Uterus (tissue), 3 donors: ENCODE measurements at regions not wholly inside any gene's neighbourhood (a gene's known extent, or its start where the extent isn't known, plus 50 kb on each side); places are given as distances from the start of the nearest gene placed in this dataset.

Experiments used
- DNase-seq, 2 donors: peaks; one replicate each; pipeline ENCODE4 v3.0.0-alpha.2; 2019 to 2020
- H3K27ac ChIP-seq, 2 donors: fragments of 200-600 bp; sonication (generic); 1 replicate in 1 of 2; 2 replicates in 1 of 2; pipeline ENCODE4 v1.5.1; 2016 to 2018
- H3K27me3 ChIP-seq, 2 donors: fragments of 200-600 bp; sonication (generic); one replicate each; pipeline ENCODE4 v1.5.1; 2018 to 2019; ENCODE audit warnings: control low read depth in 1 of 2
- H3K36me3 ChIP-seq, 2 donors: fragments of 200-600 bp; sonication (generic); one replicate each; pipeline ENCODE4 v1.5.1; 2019; ENCODE audit warnings: control low read depth in 1 of 2
- H3K4me1 ChIP-seq, 2 donors: fragments of 200-600 bp; sonication (generic); one replicate each; pipeline ENCODE4 v1.5.1; 2018 to 2019; ENCODE audit warnings: control low read depth in 1 of 2
- H3K4me3 ChIP-seq, 2 donors: fragments of 200-600 bp; sonication (generic); 1 replicate in 1 of 2; 2 replicates in 1 of 2; pipeline ENCODE4 v1.5.1; 2018 to 2019; ENCODE audit warnings: mild to moderate bottlenecking in 1 of 2
- H3K9me3 ChIP-seq, 2 donors: fragments of 200-600 bp; sonication (generic); one replicate each; pipeline ENCODE4 v1.5.1; 2019; ENCODE audit warnings: control low read depth in 1 of 2
- POLR2A ChIP-seq, 2 donors: fragments of 450-650 bp; IDR thresholded peaks; one replicate each; pipeline ENCODE4 v1.6.1; 2016; ENCODE audit warnings: antibody characterized with exemption in 2 of 2, mild to moderate bottlenecking in 1 of 2, moderate library complexity in 1 of 2
- intact Hi-C: fragments of 100-400 bp; cut with DNase I; formaldehyde crosslinking; loops from one replicate; pipeline ENCODE4 v1.15.1; 2023; ENCODE audit warnings: low total_unique reads
- TF ChIP-seq, protein P1 (sequence below), 4 experiments: fragments of 200-600 bp in 2 of 4; fragments of 450-650 bp in 2 of 4; sonication (generic) in 2 of 4; IDR thresholded peaks; one replicate each; pipeline ENCODE4 v1.5.1; 2016 to 2019; ENCODE audit warnings: antibody characterized with exemption in 4 of 4, mild to moderate bottlenecking in 2 of 4, moderate library complexity in 1 of 4
- donor health status: DM: yes; HTN: yes; CAD: no.

DNA sequence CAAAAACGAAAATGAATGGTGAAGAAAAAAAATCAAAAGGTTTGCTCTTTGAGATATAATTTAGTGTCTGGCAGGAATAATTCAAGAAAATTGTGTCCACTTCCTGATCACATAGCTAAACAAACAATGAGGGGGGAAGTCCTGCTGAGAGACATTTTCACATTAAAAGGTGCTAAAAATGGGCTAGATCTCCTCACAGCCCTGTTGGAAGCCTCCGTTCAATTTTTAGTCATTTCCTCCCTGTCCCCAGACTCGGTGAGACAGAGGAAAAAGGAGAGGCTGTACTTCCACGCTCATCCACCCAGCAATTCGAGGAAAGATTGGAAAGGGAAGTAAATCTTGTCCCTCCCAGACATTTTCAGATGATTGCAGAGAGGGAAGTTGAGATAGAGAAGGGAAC is 103.7 kb downstream of the BARHL2 start:
- Histone ChIP-seq H3K4me1 (no peaks in the 10 kb centered on the region), H3K9me3 (no peaks in the 10 kb centered on the region)
- intact Hi-C loops: no loop called here

DNA sequence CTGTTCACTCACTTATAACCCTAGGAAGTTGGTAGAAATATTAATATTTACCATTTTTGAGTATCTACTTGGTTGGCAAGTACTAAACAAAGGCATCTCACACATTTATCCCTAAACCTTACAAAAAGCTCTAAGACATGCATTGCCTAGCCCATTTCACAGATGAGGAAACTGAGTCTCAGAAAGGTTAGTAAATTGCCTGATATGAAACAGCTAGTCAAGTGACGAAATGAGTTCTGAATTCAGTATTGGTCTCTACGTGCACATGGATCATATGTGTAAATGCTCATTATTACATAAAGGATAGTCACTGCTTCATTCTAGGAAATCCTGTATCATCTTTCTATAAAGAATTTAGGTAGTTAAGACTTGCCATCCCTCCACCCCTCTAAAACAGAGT is 105.1 kb downstream of the BARHL2 start:
- DNase-seq: no peak
- TF ChIP-seq, protein P1, sequence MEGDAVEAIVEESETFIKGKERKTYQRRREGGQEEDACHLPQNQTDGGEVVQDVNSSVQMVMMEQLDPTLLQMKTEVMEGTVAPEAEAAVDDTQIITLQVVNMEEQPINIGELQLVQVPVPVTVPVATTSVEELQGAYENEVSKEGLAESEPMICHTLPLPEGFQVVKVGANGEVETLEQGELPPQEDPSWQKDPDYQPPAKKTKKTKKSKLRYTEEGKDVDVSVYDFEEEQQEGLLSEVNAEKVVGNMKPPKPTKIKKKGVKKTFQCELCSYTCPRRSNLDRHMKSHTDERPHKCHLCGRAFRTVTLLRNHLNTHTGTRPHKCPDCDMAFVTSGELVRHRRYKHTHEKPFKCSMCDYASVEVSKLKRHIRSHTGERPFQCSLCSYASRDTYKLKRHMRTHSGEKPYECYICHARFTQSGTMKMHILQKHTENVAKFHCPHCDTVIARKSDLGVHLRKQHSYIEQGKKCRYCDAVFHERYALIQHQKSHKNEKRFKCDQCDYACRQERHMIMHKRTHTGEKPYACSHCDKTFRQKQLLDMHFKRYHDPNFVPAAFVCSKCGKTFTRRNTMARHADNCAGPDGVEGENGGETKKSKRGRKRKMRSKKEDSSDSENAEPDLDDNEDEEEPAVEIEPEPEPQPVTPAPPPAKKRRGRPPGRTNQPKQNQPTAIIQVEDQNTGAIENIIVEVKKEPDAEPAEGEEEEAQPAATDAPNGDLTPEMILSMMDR (IDR thresholded peaks at IDR 0.05): no peak
- TF ChIP-seq POLR2A (IDR thresholded peaks at IDR 0.05): no peak
- H3K4me1 ChIP-seq: no peaks in the 10 kb centered on the region
- H3K27ac ChIP-seq: no peak overlapping the region
- no peaks in the 10 kb centered on the region for H3K9me3 ChIP-seq
- no peaks in the 10 kb centered on the region for H3K27me3 ChIP-seq
- intact Hi-C loops: no loop called here
- H3K4me3 ChIP-seq: no peak overlapping the region
- no peaks in the 10 kb centered on the region for H3K36me3 ChIP-seq

More for the DNA sequence above, 103.7 kb downstream of the BARHL2 start:
- Histone ChIP-seq H3K36me3 (no peaks in the 10 kb centered on the region), H3K4me3 (no peak overlapping the region), H3K27ac (no peak overlapping the region), H3K27me3 (no peaks in the 10 kb centered on the region)
- TF ChIP-seq, protein P1 (IDR thresholded peaks at IDR 0.05): no peak
- no peak for TF ChIP-seq POLR2A (IDR thresholded peaks at IDR 0.05)
- no peak for DNase-seq

DNA sequence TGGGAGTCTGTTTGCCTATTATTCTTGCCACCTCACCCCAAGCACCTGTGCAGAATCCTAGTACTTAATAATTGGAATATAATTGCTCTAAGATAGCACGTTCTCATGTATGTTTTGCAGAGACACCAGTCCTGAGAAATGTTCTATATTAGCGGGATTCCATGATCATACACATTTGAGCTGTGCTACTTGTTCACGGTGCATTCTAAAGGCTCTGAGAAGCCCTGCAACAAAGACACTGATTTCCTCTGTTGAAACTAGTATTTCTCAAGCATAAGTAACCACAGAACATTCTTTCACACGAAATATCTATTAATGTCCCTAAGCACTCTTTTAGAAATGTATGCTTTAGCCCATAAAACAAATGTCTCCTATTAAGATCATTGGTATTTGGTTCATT is 109.4 kb downstream of the BARHL2 start:
- Histone ChIP-seq H3K27me3 (no peaks in the 10 kb centered on the region), H3K4me3 (no peak overlapping the region), H3K4me1 (no peaks in the 10 kb centered on the region), H3K36me3 (no peaks in the 10 kb centered on the region), H3K9me3 (no peaks in the 10 kb centered on the region), H3K27ac (no peak overlapping the region)
- no peak for DNase-seq
- intact Hi-C loops: no loop called here
- TF ChIP-seq POLR2A (IDR thresholded peaks at IDR 0.05): no peak
- TF ChIP-seq, protein P1 (IDR thresholded peaks at IDR 0.05): no peak

DNA sequence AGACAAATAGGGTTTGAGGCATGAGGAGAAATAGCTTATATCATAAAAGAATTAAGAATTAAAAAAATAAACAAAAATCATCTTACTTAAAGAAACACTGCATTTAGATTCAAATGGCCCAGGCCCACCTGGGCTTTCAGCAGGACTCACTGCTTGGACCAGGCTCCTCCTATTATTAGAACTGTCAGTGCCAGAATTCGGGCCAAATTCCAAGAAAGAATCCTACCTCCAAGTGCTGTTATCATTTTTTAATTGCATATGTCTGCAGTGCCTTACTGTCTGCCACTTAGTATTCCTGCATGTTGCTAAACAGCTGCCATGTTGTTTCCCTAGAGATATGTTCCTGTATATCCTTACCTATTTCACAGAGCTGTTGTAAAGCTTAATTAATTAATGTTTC is 112.0 kb downstream of the BARHL2 start:
- TF ChIP-seq, protein P1 (IDR thresholded peaks at IDR 0.05): no peak
- TF ChIP-seq POLR2A (IDR thresholded peaks at IDR 0.05): no peak
- no peaks in the 10 kb centered on the region for H3K36me3 ChIP-seq
- no peak for DNase-seq
- no peaks in the 10 kb centered on the region for H3K27me3 ChIP-seq
- no peak overlapping the region for H3K27ac ChIP-seq
- no peaks in the 10 kb centered on the region for H3K4me1 ChIP-seq
- H3K4me3 ChIP-seq: no peak overlapping the region
- H3K9me3 ChIP-seq: no peaks in the 10 kb centered on the region
- intact Hi-C loops: no loop called here

DNA sequence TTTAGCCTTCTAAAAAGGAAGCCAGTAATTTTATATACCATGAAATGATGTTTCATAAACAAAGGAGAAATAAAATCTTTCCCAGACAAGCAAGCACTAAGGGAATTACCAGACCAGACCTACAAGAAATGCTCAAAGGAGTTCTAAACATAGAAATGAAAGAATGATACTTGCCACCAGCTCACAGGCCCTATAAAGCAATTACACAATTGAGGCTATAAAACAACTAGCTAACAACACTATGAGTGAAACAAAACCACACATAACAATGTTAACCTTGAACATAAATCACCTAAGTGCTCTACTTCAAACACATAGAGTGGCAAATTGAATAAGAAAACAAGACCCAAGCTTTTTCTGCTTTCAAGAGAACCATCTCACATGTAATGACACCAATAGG is 123.8 kb downstream of the BARHL2 start:
- DNase-seq: no peak
- Histone ChIP-seq H3K4me1 (no peaks in the 10 kb centered on the region), H3K9me3 (no peaks in the 10 kb centered on the region), H3K27me3 (no peaks in the 10 kb centered on the region), H3K36me3 (no peaks in the 10 kb centered on the region), H3K27ac (no peak overlapping the region), H3K4me3 (no peak overlapping the region)
- no peak for TF ChIP-seq POLR2A (IDR thresholded peaks at IDR 0.05)
- TF ChIP-seq, protein P1 (IDR thresholded peaks at IDR 0.05): no peak
- intact Hi-C loops: no loop called here
